ENCODE measurements at regions not wholly inside any gene's neighbourhood (a gene's known extent, or its start where the extent isn't known, plus 50 kb on each side); places are given as distances from the start of the nearest gene placed in this dataset.
"Not testable (repeated sequence)": the region's sequence is repeated elsewhere in the genome, so short reads cannot be mapped to it uniquely, and the experiment has no call there.

DNA sequence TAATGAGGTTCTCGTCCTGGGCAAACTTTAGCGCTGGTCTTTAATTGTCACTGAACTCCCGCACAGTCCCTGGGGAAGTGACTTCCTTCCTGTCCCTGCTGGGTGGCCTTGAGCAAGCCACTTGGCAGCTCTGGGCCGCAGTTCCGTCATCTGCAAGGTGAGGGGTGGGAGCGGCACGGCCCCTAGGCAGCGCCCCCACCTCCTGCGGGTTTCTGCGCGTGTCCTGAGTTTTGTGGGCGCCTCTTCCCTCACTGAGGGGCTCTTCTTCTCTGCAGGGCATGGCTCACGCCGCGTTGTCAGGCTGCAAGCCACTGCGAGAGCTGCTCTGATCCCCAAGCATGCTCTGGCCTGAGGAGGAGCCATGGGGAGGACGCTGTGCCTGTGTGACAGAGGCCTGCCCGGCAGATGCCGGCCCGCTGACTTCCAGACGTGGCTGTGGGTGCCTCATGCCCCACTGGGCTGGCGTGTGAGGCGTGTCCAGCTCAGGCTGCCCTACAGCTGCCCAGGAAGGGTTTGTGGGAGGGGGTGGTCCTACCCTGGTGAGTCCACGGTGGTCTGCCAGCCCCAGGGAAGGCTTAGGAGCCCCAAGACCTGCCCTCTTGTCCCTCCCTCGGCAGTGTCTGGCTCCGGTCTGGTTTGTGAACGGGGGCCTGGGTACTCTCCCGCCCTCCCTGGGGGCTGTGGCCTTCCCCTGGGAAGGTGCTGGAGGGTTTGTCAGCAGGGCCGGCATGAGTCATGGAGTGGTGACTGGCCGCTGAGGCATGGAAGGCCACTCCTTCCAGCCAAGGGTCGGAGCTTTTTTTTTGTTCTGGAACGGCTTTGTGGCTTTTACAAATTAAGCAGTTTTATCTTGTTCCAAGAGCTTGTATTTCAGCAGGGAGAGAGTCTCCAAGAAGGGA is 182.0 kb downstream of the SEC14L1 start:
- DNase-seq = no peak

DNA sequence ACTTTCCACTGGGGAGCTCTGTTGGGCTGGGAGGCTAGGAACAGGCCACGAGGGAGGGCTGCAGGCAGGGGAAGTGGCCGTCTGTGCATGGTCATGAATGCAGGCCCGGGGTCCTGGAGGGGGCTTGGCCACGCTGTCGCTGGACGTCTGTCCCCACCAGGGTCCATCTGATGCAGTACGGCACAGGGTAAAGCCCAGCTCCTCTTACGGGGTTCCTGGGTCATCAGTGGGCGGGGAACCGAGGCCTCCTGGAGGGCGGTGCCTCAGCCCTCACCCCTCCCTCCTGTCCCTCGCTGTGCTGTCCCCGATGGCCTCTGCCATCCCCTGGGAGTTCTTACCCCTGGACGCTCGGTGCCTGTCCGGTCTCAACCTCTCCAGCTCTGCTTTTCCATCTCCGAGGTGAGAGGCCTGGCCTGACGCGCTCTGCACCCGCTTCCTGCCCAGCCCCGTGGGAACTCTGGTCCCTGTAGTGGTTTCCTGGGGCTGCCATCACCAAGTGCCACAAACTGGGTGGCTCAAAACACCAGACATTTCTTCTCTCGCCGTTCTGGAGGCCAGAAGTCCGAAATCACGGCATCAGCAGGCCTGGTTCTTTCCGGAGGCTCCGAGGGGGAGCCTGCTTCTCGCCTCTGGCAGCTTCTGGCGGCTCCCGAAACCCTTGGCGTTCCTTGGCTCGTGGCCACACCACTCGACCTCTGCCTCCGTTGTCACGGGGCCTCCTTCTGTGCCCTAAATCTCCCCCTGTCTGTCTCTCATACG is 182.8 kb downstream of the SEC14L1 start:
- DNase-seq = no peak

DNA sequence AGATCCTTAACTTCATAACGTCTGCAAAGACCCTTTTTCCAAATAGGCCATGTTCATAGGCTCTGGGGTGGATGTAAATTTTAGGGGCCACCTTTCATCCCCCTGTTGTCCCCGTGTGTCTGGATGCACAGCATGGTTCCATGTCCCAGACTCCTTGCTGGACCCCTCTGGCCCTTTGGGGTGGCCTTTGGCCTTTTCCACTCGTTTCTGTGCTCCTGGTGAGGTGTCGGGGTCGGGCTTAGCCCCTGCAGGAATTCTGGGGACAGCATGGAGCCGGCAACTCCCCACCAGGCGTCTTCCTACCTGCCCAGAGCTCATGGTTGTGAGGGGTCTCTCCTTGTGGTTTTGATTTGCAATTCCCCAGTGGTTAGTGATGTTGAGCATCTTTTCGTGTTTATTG is 183.5 kb downstream of the SEC14L1 start:
- DNase-seq = no peak

DNA sequence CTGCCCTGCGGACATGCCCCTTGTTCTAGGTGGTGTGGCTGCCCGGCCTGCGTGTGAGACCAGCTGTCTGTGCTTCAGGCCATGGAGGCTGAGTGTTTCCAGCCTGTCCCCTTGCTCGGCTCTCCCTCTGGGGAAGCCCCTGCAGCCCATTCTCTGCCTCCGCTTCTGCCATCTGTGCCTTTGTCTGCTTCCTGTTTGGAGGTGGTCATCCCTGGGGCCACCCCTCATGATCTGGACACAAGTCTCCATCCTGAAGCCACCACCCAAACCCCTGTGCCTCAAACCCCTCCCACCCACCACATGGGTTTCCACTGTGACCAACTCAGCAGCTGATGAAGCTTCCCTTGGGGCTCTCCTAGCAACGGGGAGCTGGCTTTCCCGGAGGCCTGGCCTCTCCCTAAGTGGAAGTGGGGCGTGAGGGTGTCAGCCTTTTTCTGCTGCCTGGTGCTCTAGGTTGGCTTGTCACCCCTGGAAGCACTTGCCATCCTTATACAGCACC is 184.9 kb downstream of the SEC14L1 start:
- DNase-seq = no peak

DNA sequence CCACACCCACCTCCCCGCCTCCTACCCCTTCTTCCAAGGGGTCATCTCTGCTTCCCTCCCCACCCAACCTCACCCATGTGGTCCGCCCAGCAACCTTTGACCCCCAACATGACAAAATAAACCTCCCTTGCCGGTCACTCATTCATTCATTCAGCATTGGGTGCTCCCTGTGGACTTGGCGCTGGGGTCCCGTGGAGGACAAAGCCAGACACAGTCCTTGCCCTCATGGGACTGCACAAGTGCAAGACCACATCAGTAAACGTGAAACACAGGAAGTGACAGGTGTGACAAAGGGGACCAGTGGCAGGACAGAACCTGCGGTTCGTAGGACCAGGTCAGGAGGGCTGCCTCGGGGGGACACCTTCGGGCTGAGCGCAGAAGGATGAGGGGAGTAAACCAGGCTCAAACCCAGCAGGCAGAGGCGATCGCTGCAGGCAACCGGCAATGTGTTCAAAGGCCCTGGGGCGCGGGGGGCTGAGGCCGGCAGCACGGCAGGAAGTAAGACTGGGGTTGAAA is 185.4 kb downstream of the SEC14L1 start:
- peak; percentile 29 for DNase-seq

DNA sequence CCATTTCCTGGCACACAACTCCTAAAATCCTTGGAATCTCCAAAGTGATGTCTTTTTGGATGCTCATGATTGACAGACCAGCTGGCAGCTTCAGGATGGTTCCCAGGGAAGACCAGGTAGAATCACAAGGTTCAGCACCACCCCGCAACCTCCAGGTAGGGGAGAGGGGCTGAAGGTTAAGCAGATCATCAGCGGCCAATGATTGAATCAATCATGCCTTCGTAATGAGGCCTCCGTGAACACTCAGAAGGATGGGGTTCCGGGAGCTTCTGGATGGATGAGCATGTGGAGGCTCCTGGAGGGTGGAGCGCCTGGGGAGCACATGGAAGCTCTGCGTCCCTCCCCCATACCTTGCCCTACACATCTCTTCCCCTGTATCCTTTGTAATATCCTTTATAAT is 185.9 kb downstream of the SEC14L1 start:
- no peak for DNase-seq

DNA sequence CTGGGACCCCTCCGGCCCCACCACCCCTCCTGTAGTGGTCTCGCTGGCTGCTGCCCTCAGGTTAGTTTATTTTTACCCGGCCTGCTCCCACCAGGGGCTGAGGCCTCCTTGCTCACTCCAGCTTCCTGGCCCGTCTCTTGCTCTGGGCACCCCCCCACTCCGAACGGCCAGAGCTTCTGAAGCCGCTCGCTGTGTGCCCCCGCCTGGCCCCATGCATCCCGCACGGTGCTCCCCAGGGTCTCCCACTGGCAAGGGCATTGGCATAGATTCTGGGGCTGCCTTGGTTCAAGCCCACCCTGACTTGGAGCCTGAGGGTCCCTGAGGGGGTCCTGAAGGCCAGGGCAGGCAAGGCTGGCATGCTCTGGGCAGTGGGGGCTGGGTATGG is 186.4 kb downstream of the SEC14L1 start:
- no peak for DNase-seq

DNA sequence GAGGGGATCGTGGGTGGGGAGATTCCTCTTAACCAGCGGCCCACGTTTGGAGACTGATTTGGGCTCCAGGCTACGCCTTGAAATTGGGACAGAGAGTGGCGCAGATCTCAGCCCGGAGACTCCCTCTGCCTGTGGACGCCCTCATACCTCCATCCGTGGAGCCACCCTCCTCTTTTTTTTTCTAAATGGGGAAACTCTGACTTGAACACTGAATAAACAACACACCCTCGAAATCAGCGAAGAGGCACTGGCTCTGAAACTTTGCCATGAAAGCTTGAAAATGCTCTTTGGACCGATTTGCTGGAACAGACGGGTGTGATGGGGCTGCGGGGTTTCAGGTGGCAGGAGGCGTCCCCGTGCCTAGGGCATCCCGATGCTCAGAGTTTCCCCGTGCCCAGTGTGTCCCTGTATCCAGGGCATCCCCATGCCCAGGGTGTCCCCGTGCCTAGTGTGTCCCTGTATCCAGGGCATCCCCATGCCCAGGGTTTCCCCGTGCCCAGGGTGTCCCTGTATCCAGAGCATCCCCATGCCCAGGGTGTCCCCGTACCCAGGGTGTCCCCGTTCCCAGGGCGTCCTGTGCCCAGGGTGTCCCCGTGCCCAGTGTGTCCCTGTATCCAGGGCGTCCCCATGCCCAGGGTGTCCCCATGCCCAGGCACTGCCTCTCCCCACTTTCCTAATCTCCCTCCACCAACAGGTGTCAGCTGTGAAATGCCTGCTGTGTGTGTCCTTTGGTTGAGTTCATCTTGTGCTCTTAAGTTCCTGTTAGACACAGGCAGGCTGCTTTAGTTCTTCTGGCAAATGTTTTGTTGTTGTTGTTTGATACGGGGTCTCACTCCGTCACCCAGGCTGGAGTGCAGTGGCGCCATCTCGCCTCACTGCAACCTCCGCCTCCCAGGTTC is 187.0 kb downstream of the SEC14L1 start:
- DNase-seq = no peak

DNA sequence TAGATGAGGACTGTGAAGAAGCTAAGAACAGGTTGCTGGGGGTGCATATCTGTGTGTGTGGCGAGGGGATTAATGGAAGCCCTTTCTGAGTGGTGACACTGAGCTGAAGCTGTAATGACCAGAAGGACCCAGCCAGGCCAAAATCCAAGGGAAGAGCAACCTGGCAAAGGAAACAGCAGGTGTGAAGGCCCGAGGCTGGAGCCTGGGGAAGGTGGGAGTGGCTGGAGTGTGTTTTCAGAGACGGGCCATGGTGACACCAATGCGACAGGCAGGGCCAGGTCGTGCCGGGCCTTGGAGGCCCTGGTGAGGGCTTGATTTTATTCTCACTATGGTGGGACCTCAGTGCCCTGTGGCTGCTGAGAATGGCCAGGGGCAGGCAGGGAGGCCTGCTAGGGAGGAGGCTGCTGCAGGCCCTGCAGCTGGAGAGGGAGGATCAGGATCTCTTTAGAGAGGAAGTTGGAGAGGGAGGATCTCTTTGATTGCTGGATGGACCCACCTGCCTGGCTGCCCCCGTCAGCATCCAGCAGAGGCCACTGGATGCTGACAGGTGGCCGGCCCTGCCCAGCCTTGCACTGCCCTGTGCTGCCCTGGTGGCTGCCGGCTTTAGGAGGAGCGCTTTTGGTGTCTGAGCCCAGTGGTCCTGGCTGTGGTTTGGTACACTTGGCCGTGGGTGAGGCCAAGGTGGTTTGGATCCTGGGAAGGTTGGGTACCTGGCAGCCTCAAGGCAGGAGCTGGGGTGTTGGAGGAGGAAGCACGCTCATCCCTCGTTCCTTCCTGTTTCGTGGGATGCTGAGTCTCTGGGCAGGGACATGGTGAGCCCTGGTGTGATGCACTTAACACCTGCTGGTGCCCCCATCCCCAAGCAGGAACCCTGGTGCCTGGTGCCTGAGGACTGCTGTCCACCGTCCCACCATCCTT is 188.3 kb downstream of the SEC14L1 start:
- DNase-seq = no peak

DNA sequence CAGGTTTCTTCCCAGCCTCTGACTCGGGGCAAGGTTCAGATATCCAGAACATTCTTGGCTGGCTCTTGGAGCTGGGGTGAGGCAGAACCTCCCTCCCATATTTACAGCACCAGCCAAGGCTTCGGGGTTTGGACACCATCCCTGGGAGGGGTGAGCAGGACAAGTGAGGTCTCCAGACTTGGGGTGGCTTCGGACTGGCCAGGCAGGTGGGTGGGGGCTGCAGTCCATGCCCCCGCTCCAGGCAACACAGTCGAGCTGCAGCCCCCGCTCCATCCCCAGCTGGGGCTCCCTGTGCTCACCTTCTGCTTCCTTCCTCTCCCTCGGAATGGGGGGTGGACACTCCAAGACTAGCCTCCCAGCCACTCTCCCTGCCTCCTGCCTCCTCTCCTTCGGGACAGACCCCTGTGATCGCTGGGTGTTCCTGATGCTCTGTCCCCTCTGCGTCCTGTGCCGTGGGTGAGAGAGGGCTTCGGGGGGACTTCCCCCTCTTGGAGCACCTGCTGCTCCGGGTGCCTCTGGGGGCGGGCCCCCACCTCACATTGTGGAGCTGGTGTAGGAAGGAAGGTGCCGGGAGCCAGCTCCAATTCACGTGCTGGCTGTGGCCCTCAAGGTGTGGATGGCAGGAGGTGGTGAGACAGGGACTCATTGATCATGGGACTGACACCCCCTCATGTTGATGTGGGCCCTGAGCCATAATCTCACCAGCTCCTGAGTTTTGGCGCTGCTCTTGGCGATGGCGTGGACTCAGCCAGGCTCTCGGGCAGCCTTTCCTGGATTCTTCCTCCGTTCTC is 189.2 kb downstream of the SEC14L1 start:
- no peak for DNase-seq

DNA sequence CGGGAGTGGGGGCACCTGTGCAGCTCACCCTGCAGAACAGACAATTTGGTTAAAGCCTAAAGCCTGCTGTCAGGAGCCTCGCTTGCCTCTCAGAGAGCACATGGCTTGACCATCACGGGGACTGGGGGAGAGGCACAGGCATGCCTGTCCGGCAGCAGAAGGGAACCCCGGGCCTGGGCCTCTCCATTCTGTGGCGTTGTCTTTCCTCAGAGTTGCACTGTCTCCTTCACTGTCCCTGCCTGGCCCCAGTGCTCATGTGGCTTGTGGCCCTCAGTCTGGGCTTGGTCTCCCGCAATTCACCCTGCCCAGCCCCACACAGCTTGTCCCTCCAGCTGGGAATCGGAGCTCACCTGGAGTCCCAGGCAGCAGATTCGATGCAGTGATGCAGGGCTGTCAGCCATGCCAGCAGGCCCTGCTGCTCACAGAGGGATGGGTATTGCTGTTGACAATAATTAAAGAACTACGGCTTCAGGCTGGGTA is 189.9 kb downstream of the SEC14L1 start:
- no peak for DNase-seq

DNA sequence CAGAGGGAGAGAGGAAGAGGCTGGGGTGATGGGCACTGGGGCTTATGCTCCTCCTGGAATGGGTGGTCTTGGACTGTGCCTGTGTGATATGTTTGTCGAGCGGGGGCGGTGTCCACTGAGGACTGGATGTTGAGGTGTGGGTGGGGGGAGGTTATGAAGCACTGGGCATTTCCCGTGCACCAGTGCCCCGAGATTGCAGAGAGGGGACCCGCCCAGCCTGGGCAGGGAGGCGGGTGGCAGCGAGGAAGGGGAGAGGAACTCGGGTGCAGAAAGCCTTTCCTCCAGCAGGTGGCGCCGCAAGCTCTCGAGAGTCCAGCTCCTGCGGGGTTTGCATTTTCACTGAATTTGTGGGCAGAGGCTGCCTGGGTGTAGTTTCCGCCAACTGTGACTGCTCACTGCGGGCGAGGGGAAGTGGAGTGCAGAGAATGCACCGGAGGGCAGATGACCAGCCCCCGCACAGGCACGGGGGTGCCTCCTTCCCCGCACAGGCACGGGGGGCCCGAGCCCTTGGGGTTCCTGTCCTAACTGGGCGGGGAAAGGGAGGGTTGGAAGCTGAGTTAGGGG is 190.6 kb downstream of the SEC14L1 start:
- peak; percentile 97 for DNase-seq

DNA sequence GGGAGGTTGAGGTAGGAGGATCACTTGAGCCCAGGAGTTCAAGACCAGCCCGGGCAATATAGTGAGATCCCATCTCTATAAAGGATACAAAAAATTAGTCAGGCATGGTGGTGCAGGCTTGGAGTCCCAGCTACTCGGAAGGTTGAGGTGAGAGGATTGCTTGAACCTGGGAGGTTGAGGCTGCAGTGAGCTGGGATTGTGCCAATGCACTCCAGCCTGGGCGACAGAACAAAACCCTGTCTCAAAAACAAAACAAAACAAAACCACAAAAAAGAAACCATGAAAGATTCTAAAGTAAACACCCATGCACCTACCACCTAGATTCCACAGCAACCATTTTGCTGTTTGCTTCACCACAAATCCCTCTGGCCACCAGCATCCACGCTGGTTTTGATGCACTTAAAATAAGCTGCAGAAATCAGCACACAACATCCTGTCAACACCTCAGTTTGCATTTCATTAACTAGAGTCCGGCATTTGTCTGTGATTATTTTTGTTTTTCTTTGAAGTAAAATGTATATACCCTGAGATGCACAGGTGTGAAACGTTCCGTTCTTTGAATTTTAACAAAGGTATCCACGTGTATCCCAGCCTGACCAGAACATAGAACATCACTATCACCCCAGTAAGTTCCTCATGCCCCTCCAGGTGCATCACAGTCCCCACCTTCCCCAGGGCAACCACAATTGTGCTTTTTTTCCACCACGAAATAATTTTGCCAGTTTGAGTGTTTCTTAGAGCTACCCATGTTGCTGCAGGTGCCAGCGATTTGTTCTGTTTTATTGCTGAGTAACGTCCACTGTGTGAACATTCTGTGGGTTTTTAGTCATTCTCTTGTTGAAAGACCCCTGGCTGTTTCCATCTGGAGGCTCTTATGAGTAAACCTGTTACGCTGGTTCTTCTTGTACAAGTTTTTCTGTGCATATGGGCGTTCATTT is 191.5 kb downstream of the SEC14L1 start:
- no peak for DNase-seq

DNA sequence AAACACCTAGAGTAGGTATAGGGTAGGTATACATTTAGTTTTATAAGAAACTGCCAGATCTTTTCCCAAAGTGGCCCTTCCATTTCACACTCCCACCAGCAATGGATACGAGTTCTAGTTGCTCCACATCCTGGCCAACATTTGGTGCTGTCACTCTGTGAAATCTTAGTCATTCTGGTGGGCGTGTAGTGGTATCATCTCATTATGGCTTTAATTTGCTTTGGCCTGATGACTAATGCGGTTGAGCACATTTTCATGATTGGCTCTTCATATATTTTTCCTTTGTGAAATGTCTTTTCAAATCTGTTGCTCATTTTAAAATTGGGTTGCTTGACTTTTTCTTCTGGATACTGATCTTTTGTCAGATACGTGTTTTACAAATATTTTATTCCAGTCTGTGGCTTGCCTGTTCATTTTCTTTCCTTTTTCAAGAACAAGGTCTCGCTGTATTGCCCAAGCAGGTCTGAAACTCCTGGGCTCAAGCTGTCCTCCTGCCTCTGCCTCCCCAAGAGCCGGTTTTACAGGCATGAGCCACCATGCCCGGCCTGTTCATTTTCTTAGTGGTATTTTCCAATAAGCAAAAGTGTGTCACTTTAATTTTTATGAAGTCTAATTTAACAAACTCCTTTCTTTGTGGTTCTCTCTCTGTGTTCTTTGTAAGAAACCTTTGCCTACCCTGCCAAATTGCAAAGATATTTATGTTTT is 192.4 kb downstream of the SEC14L1 start:
- no peak for DNase-seq

DNA sequence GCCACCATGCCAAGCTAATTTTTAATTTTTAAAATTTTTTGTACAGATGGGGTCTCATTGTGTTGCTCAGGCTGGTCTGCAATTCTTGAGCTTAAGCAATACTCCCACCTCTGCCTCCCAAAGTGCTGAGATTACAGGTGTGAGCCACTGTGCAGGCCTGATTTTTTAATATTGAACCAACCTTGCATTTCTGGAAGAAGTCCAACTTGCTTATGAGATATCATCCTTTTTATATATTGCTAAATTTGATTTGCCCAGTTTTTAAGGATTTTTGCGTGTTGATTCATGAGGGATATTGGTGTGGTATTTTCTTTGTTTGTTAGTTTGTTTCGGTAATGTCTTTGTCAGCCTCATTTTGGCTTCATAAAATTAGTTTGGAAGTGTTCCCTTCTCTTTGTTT is 196.4 kb downstream of the SEC14L1 start:
- no peak for DNase-seq

DNA sequence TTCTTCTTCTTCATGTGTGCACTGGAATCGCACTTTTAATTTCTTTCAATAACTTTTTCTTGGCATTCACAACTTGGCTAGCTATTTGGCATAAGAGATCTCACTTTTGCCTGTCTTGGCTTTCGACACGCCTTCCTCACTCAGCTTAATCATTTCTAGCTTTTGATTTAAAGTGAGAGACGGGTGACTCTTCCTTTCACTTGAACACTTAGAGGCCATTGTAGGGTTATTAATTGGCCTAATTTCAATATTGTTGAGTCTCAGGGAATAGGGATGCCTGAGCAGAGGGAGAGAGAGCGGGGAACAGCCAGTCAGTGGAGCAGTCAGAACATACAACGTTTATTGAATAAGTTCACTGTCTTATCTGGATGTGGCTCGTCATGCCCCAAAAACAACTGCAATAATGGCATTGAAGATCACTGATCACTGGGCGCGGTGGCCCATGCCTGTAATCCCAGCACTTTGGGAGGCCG is 200.3 kb downstream of the SEC14L1 start:
- DNase-seq = no peak

DNA sequence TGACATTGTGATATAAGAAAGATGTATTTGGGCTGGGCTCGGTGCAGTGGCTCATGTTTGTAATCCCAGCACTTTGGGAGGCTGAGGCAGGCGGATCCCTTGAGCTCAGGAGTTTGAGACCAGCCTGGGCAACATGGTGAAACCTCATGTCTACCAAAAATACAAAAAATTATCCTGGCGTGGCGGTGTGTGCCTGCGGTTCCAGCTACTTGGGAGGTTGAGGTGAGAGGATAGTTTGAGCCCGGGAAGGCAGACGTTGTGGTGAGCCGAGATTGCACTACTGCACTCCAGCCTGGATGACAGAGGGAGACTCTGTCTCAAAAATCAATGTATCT is 201.9 kb downstream of the SEC14L1 start:
- not testable (repeated sequence) for DNase-seq

DNA sequence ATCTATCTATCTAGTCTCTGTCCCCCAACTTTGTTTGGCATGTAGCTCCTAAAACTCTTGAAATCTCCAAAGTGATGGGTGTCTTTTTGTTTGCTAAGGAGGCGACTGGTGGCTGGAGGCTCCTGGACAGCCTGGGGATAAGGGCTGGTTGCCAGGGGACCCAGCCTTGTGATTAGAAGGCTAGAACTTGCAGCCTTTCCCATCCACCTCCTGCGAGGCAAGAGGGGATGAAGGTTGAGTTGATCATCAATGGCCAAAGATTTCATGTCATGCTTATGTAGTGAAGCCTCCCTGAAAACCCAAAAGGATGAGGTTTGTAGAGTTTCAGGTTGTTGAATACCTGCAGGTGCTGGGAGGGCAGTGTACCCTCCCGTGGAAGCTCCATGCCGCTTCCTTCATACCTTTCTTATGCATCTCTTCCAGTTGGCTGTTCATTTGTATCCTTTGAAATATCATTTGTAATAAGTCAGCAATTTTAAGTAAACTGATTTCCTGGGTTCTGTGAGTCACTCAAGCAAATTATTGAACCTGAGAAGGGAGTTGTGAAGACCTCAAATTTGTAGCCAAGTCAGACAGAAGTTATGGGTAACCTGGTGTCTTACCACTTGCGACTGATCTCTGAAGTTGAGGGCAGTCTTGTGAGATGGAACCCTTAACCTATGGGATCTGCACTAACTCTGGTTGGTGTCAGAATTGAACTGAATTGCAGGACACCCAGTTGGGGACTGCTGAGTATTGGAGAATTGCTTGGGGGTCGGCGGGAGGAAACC is 202.4 kb downstream of the SEC14L1 start:
- no peak for DNase-seq

Measured in stimulated activated CD4-positive, alpha-beta T cell treated with anti-CD3 and anti-CD28 coated beads, Interleukin-4, amount 100 ng/mL, for 1 hour (primary cell).